WERI-Rb-1 (cell line): ENCODE measurements at regions not wholly inside any gene's neighbourhood (a gene's known extent, or its start where the extent isn't known, plus 50 kb on each side); places are given as distances from the start of the nearest gene placed in this dataset.

Experiments used
- DNase-seq: peaks from one replicate; pipeline ENCODE4 v3.0.0-alpha.2; 2020
- H3K27ac ChIP-seq: fragments of 250-450 bp; sonication (Bioruptor Pico); 2 replicates; pipeline ENCODE4 v1.5.1; 2020; ENCODE audit warnings: mild to moderate bottlenecking, moderate library complexity
- H3K27me3 ChIP-seq: fragments of 250-450 bp; sonication (Bioruptor Pico); 2 replicates; pipeline ENCODE4 v1.5.1; 2021; ENCODE audit warnings: mild to moderate bottlenecking, low read depth, moderate library complexity; ENCODE audit not compliant: insufficient read depth, severe bottlenecking
- H3K36me3 ChIP-seq: fragments of 250-450 bp; sonication (Bioruptor Pico); 2 replicates; pipeline ENCODE4 v1.5.1; 2020; ENCODE audit warnings: mild to moderate bottlenecking, moderate library complexity
- H3K4me3 ChIP-seq: 2 replicates; pipeline ENCODE4 v1.5.1; 2011; ENCODE audit warnings: low read depth, mild to moderate bottlenecking, control low read depth, low read length
- H3K9me3 ChIP-seq: fragments of 250-450 bp; sonication (Bioruptor Pico); 2 replicates; pipeline ENCODE4 v1.5.1; 2021; ENCODE audit warnings: mild to moderate bottlenecking, moderate library complexity; ENCODE audit not compliant: severe bottlenecking
- CTCF ChIP-seq: IDR thresholded peaks from 2 replicates; pipeline ENCODE4 v1.5.1; 2011; ENCODE audit warnings: low read depth, mild to moderate bottlenecking, control low read depth, inconsistent platforms, low read length

GRCh38 chr6:93749191-93749590 lies 329.8 kb upstream of the EPHA7 start:
- no peaks in the 10 kb centered on the region for H3K27me3 ChIP-seq
- no peaks in the 10 kb centered on the region for H3K36me3 ChIP-seq
- no peak for DNase-seq
- H3K9me3 ChIP-seq = no peaks in the 10 kb centered on the region
- H3K27ac ChIP-seq = no peak overlapping the region
- no peak overlapping the region for H3K4me3 ChIP-seq
- TF ChIP-seq CTCF = no peak

- no peaks in the 10 kb centered on the region for H3K27me3 ChIP-seq
- no peaks in the 10 kb centered on the region for H3K36me3 ChIP-seq
- TF ChIP-seq CTCF = no peak
- DNase-seq = no peak
- no peak overlapping the region for H3K4me3 ChIP-seq
- no peak overlapping the region for H3K27ac ChIP-seq
- H3K9me3 ChIP-seq = no peaks in the 10 kb centered on the region
These were observed 327.5 kb upstream of the EPHA7 start for GRCh38 chr6:93746892-93747291.

GRCh38 chr6:93745306-93745705 lies 325.9 kb upstream of the EPHA7 start:
- H3K27ac ChIP-seq = no peak overlapping the region
- H3K9me3 ChIP-seq = no peaks in the 10 kb centered on the region
- no peak overlapping the region for H3K4me3 ChIP-seq
- no peak for TF ChIP-seq CTCF
- no peaks in the 10 kb centered on the region for H3K36me3 ChIP-seq
- no peak for DNase-seq
- H3K27me3 ChIP-seq = no peaks in the 10 kb centered on the region

- no peak for DNase-seq
- H3K4me3 ChIP-seq = no peak overlapping the region
- no peaks in the 10 kb centered on the region for H3K9me3 ChIP-seq
- no peaks in the 10 kb centered on the region for H3K36me3 ChIP-seq
- no peaks in the 10 kb centered on the region for H3K27me3 ChIP-seq
- TF ChIP-seq CTCF = no peak
- no peak overlapping the region for H3K27ac ChIP-seq
These were observed 315.7 kb upstream of the EPHA7 start for GRCh38 chr6:93735099-93735498.

GRCh38 chr6:93731306-93731705 lies 311.9 kb upstream of the EPHA7 start:
- Histone ChIP-seq H3K27me3 (no peaks in the 10 kb centered on the region), H3K27ac (no peak overlapping the region), H3K4me3 (no peak overlapping the region), H3K9me3 (no peaks in the 10 kb centered on the region), H3K36me3 (no peaks in the 10 kb centered on the region)
- no peak for DNase-seq
- TF ChIP-seq CTCF = no peak

GRCh38 chr6:93728150-93728549 lies 308.8 kb upstream of the EPHA7 start:
- Histone ChIP-seq H3K4me3 (no peak overlapping the region), H3K27ac (no peak overlapping the region), H3K27me3 (no peaks in the 10 kb centered on the region), H3K36me3 (no peaks in the 10 kb centered on the region), H3K9me3 (no peaks in the 10 kb centered on the region)
- no peak for DNase-seq
- no peak for TF ChIP-seq CTCF
